SK-N-MC (cell line): ENCODE measurements at regions not wholly inside any gene's neighbourhood (a gene's known extent, or its start where the extent isn't known, plus 50 kb on each side); places are given as distances from the start of the nearest gene placed in this dataset.
"Not testable (repeated sequence)": the region's sequence is repeated elsewhere in the genome, so short reads cannot be mapped to it uniquely, and the experiment has no call there.

Experiments
- DNase-seq: peaks from one replicate; pipeline ENCODE4 v3.0.0-alpha.2; 2011; ENCODE audit warnings: low read depth, low spot score
- H3K27ac ChIP-seq: fragments of 200-600 bp; sonication (generic); 2 replicates; pipeline ENCODE4 v1.5.1; 2016; ENCODE audit warnings: mixed run types
- H3K36me3 ChIP-seq: fragments of 200-600 bp; sonication (generic); 2 replicates; pipeline ENCODE4 v1.6.1; 2017; ENCODE audit warnings: antibody characterized with exemption, low read length, mixed read lengths; ENCODE audit not compliant: insufficient read depth
- H3K4me3 ChIP-seq: fragments of 200-600 bp; sonication (generic); 2 replicates; pipeline ENCODE4 v1.5.1; 2016
- H3K9ac ChIP-seq: fragments of 200-600 bp; sonication (generic); 2 replicates; pipeline ENCODE4 v1.8.0; 2017; ENCODE audit warnings: mixed run types, mixed read lengths; ENCODE audit not compliant: insufficient read length
- H3K9me3 ChIP-seq: fragments of 200-600 bp; sonication (generic); 2 replicates; pipeline ENCODE4 v1.6.1; 2017; ENCODE audit warnings: low read depth, mild to moderate bottlenecking, antibody characterized with exemption, low read length, moderate library complexity, mixed read lengths
- EZH2 ChIP-seq: fragments of 200-600 bp; sonication (generic); IDR thresholded peaks from one replicate; pipeline ENCODE4 v1.6.1; 2017; ENCODE audit warnings: antibody characterized with exemption
- FOXP2 ChIP-seq: optimal IDR thresholded peaks from 2 replicates; pipeline ENCODE3; 2011; ENCODE audit warnings: mild to moderate bottlenecking, moderate library complexity; ENCODE audit not compliant: insufficient read depth; ENCODE audit errors: extremely low read length, control extremely low read depth
- POLR2AphosphoS5 ChIP-seq: IDR thresholded peaks from 2 replicates; pipeline ENCODE4 v1.6.1; 2012; ENCODE audit warnings: mild to moderate bottlenecking, low read depth, low read length, borderline replicate concordance

GRCh38 chr17:56723421-56723820, 110.3 kb downstream of the C17orf67 start:
- no peak overlapping the region for H3K4me3 ChIP-seq
- no peak overlapping the region for H3K27ac ChIP-seq
- H3K36me3 ChIP-seq = no peaks in the 10 kb centered on the region
- H3K9me3 ChIP-seq = no peaks in the 10 kb centered on the region
- H3K9ac ChIP-seq = no peak overlapping the region
- no peak for DNase-seq
- TF ChIP-seq POLR2AphosphoS5 (no peak), EZH2 (no peak), FOXP2 (no peak)

GRCh38 chr17:56724664-56725063, 109.1 kb downstream of the C17orf67 start:
- DNase-seq = no peak
- Histone ChIP-seq H3K9ac (no peak overlapping the region), H3K4me3 (no peak overlapping the region), H3K27ac (no peak overlapping the region), H3K9me3 (no peaks in the 10 kb centered on the region), H3K36me3 (no peaks in the 10 kb centered on the region)
- TF ChIP-seq EZH2 (no peak), POLR2AphosphoS5 (no peak), FOXP2 (no peak)

DNA sequence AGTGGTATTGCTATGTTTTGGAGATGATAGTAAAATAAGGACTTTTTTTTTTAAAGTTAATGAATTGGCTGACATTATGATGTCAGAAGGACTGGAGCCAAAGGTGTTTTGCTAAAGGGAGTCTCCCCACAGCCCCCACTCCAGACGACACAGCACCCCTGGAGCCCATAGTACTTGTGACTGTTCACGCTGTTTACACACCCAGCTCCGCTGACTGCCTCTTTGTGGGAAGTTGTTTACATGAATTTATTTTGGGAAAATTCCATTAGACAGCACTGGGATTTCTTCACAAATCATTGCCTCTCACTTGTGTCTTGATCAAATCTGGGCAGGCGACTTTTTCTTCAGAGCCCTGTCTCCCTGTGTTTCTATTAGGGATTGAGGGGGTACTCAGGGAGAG, 108.6 kb downstream of the C17orf67 start:
- H3K9me3 ChIP-seq = no peaks in the 10 kb centered on the region
- TF ChIP-seq POLR2AphosphoS5 (no peak), EZH2 (no peak), FOXP2 (no peak)
- no peak overlapping the region for H3K4me3 ChIP-seq
- no peak overlapping the region for H3K27ac ChIP-seq
- no peak overlapping the region for H3K9ac ChIP-seq
- no peak for DNase-seq
- H3K36me3 ChIP-seq = no peaks in the 10 kb centered on the region

GRCh38 chr17:56727876-56728617, 105.7 kb downstream of the C17orf67 start:
- Histone ChIP-seq H3K9ac (no peak overlapping the region), H3K36me3 (no peaks in the 10 kb centered on the region), H3K4me3 (no peak overlapping the region), H3K27ac (no peak overlapping the region), H3K9me3 (no peaks in the 10 kb centered on the region)
- no peak for DNase-seq
- TF ChIP-seq EZH2 (no peak), FOXP2 (no peak), POLR2AphosphoS5 (no peak)

- not testable (repeated sequence) for H3K4me3 ChIP-seq, H3K9me3 ChIP-seq, H3K27ac ChIP-seq, H3K36me3 ChIP-seq, DNase-seq, H3K9ac ChIP-seq
Measured at GRCh38 chr17:56731096-56731495, 102.6 kb downstream of the C17orf67 start.

- Histone ChIP-seq H3K9ac (no peak overlapping the region), H3K9me3 (no peaks in the 10 kb centered on the region), H3K4me3 (no peak overlapping the region), H3K27ac (no peak overlapping the region), H3K36me3 (no peaks in the 10 kb centered on the region)
- no peak for DNase-seq
- no peak for TF ChIP-seq POLR2AphosphoS5
- TF ChIP-seq FOXP2 = no peak
- TF ChIP-seq EZH2 = no peak
Measured at GRCh38 chr17:56733833-56734232, 99.9 kb downstream of the C17orf67 start.

DNA sequence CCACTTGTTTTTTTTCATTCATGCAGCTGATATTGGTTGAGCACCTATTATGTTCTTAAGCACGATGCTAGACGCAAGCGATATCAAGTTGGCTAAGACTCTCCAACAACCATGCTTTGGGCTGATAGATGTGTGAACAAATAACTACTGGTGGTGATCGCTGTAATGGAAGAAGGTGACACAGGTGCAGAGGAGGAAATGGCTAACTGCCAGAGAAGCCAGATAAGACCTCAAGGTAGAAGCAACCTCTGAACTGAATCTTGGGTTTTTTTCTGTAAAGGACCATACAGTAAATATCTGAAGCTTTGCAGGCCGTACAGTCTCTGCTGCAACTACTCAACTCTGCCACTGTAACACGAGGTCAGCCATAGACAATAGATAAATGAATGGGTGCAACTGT, 97.9 kb downstream of the C17orf67 start:
- DNase-seq = no peak
- Histone ChIP-seq H3K27ac (no peak overlapping the region), H3K9ac (no peak overlapping the region), H3K36me3 (no peaks in the 10 kb centered on the region), H3K9me3 (no peaks in the 10 kb centered on the region), H3K4me3 (no peak overlapping the region)
- no peak for TF ChIP-seq POLR2AphosphoS5
- no peak for TF ChIP-seq EZH2

- Histone ChIP-seq H3K4me3 (no peak overlapping the region), H3K27ac (no peak overlapping the region), H3K9me3 (no peaks in the 10 kb centered on the region), H3K9ac (no peak overlapping the region), H3K36me3 (no peaks in the 10 kb centered on the region)
- no peak for DNase-seq
- TF ChIP-seq FOXP2 (no peak), EZH2 (no peak), POLR2AphosphoS5 (no peak)
Measured at GRCh38 chr17:56737421-56738161, 96.1 kb downstream of the C17orf67 start.

GRCh38 chr17:56739376-56739775, 94.3 kb downstream of the C17orf67 start:
- Histone ChIP-seq H3K27ac (no peak overlapping the region), H3K9me3 (no peaks in the 10 kb centered on the region), H3K36me3 (no peaks in the 10 kb centered on the region), H3K4me3 (no peak overlapping the region), H3K9ac (no peak overlapping the region)
- TF ChIP-seq FOXP2 = no peak
- no peak for TF ChIP-seq EZH2
- TF ChIP-seq POLR2AphosphoS5 = no peak
- DNase-seq = no peak
